ENCODE measurements at regions not wholly inside any gene's neighbourhood (a gene's known extent, or its start where the extent isn't known, plus 50 kb on each side); places are given as distances from the start of the nearest gene placed in this dataset.

DNA sequence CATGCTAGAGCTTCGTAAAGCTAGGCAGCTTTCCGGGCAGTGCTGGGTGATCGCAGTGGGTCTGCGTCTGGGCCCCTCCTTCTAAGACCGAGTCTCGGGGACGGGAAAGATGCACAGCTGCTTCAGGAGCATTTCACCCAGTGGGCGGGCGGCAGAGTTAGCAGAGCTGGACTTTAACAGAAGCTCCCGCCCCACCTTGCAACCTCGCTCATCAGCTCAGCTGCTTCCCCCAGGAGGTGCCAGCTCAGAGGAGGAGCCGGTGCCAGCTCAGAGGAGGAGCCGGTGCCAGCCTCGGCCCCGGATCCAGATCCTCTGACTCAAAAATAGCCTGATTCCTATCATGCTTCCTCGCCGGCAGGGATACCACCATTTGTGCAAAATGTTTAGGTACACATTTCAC is 94.5 kb upstream of the RPS6KA2 start:
- Mint-ChIP-seq H3K27me3 (ENCODE audit: low read depth) (peaks cover 22% of the 10 kb centered on the region), H3K4me1 (peaks cover 13% of the 10 kb centered on the region), H3K4me3 (no peak overlapping the region), H3K27ac (no peak overlapping the region), H3K36me3 (no peaks in the 10 kb centered on the region), H3K9me3 (no peaks in the 10 kb centered on the region)
- TF ChIP-seq, protein P1, sequence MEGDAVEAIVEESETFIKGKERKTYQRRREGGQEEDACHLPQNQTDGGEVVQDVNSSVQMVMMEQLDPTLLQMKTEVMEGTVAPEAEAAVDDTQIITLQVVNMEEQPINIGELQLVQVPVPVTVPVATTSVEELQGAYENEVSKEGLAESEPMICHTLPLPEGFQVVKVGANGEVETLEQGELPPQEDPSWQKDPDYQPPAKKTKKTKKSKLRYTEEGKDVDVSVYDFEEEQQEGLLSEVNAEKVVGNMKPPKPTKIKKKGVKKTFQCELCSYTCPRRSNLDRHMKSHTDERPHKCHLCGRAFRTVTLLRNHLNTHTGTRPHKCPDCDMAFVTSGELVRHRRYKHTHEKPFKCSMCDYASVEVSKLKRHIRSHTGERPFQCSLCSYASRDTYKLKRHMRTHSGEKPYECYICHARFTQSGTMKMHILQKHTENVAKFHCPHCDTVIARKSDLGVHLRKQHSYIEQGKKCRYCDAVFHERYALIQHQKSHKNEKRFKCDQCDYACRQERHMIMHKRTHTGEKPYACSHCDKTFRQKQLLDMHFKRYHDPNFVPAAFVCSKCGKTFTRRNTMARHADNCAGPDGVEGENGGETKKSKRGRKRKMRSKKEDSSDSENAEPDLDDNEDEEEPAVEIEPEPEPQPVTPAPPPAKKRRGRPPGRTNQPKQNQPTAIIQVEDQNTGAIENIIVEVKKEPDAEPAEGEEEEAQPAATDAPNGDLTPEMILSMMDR (IDR thresholded peaks at IDR 0.05; ENCODE audit: unreplicated experiment): no peak
- DNase-seq (ENCODE audit: low spot score in 2 of 2, unreplicated experiment in 2 of 2): no peak

DNA sequence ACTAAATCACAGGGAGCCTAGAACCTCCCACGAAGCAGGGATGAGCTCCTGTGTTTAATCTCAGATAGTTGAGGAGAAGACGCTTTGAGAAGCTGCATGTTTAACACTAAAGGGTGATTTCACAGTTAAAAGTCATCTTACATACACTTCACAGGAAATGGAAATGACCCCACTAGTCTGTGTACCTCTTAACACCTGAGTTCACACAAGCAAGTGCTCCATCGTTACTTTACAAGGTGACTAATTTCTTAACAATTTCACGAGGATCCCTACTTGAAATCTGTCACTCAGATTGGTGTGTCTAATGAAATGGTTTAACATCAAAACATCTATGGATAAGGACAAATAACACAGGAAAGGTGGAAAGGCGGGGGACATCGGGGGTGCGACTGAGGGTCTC is 93.8 kb upstream of the RPS6KA2 start:
- Mint-ChIP-seq H3K27me3 (ENCODE audit: low read depth) (peaks cover 21% of the 10 kb centered on the region), H3K4me1 (peaks cover 13% of the 10 kb centered on the region), H3K27ac (no peak overlapping the region), H3K9me3 (no peaks in the 10 kb centered on the region), H3K36me3 (no peaks in the 10 kb centered on the region), H3K4me3 (no peak overlapping the region)
- TF ChIP-seq, protein P1 (IDR thresholded peaks at IDR 0.05; ENCODE audit: unreplicated experiment): no peak
- DNase-seq (ENCODE audit: low spot score in 2 of 2, unreplicated experiment in 2 of 2): no peak

DNA sequence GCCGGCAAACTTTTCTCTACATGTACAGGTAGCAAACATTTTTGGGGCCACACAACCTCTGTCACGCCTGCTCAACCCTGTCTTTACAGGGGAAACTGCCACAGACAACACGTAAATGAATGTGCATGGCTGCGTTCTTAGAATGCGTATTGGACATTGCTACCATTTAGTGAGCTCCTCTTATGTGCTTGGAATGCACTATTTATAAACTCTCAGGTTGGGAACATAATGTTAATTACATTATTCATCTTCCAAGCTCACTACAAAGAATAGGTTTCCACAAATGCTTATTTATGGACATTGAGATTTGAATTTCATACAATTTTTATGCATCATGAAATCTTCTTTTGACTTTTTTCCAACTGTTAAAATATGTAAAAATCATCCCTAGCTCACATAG is 92.0 kb upstream of the RPS6KA2 start:
- peaks cover 21% of the 10 kb centered on the region for H3K27me3 Mint-ChIP-seq (ENCODE audit: low read depth)
- H3K9me3 Mint-ChIP-seq: no peaks in the 10 kb centered on the region
- no peak for DNase-seq (ENCODE audit: low spot score in 2 of 2, unreplicated experiment in 2 of 2)
- no peak overlapping the region for H3K27ac Mint-ChIP-seq
- no peaks in the 10 kb centered on the region for H3K36me3 Mint-ChIP-seq
- TF ChIP-seq, protein P1 (IDR thresholded peaks at IDR 0.05; ENCODE audit: unreplicated experiment): no peak
- H3K4me3 Mint-ChIP-seq: no peak overlapping the region
- peaks cover 3% of the 10 kb centered on the region for H3K4me1 Mint-ChIP-seq

DNA sequence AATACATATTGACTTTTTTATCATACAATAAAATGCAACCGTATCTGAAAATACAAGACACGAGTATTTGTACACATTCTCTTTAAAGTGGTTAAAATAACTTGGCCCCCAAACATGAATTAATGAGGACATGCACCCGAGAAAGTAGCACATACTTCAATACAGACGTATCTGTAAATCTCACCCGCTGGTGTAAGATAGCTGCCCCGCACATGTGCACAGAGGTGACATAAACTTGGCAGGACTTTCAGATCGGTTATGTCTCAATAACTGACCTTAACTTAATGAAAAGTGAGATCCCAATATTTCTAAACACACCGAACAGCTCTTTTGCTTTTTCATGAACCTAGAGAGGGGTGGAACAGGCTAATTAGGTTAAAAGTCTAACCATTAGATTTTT is 91.5 kb upstream of the RPS6KA2 start:
- peaks cover 2% of the 10 kb centered on the region for H3K4me1 Mint-ChIP-seq
- TF ChIP-seq, protein P1 (IDR thresholded peaks at IDR 0.05; ENCODE audit: unreplicated experiment): no peak
- no peaks in the 10 kb centered on the region for H3K9me3 Mint-ChIP-seq
- no peak for DNase-seq (ENCODE audit: low spot score in 2 of 2, unreplicated experiment in 2 of 2)
- H3K27ac Mint-ChIP-seq: no peak overlapping the region
- H3K27me3 Mint-ChIP-seq (ENCODE audit: low read depth): peaks cover 21% of the 10 kb centered on the region
- H3K4me3 Mint-ChIP-seq: no peak overlapping the region
- H3K36me3 Mint-ChIP-seq: no peaks in the 10 kb centered on the region

DNA sequence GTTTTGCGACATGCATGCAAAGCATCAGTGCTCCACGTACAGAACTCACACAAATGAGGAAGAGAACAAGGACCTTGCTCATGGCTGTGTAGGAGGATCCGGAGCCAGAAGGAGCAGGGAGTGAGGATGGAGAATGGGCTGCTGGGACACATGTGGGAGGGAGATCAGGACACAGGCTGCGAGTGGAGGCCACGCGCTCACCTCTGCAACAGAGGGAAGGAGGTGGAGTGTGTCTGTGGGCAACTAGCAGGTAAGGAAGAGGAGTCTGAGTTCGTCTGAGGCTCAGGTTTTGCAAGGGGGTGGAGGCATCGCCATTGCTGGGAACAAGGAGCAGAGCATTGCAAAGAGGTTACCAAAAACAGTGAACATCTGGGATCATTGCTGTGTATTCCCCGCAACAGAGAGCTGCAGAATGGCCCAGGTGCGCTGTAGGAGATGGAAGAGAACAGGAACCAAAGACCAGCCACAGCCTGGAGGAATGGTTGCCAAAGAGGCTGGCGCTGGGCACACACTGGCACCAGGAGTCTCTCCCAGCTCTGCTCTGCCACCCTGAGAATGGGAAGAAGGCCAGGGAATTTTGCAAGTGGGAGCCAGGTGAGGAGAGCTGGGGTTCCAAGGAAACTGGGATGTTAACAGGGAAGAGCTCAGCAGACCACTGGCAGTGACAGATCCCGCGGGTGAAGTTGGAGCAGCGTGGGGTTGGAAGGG is 90.0 kb upstream of the RPS6KA2 start:
- TF ChIP-seq, protein P1 (IDR thresholded peaks at IDR 0.05; ENCODE audit: unreplicated experiment): no peak
- H3K4me1 Mint-ChIP-seq: peaks cover 2% of the 10 kb centered on the region
- no peak for DNase-seq (ENCODE audit: low spot score in 2 of 2, unreplicated experiment in 2 of 2)
- H3K27ac Mint-ChIP-seq: no peak overlapping the region
- no peaks in the 10 kb centered on the region for H3K36me3 Mint-ChIP-seq
- H3K9me3 Mint-ChIP-seq: no peaks in the 10 kb centered on the region
- peaks cover 17% of the 10 kb centered on the region for H3K27me3 Mint-ChIP-seq (ENCODE audit: low read depth)
- H3K4me3 Mint-ChIP-seq: no peak overlapping the region

Measured in mesothelial cell of epicardium (in vitro differentiated cells).